Activated CD4-positive, alpha-beta T cell treated with anti-CD3 and anti-CD28 coated beads, Interleukin-2, amount 50 U/mL, for 1 hour (primary cell): ENCODE measurements at regions not wholly inside any gene's neighbourhood (a gene's known extent, or its start where the extent isn't known, plus 50 kb on each side); places are given as distances from the start of the nearest gene placed in this dataset.

Experiments used
- DNase-seq: peaks from one replicate; pipeline ENCODE4 v3.0.0-alpha.2; 2020

DNA sequence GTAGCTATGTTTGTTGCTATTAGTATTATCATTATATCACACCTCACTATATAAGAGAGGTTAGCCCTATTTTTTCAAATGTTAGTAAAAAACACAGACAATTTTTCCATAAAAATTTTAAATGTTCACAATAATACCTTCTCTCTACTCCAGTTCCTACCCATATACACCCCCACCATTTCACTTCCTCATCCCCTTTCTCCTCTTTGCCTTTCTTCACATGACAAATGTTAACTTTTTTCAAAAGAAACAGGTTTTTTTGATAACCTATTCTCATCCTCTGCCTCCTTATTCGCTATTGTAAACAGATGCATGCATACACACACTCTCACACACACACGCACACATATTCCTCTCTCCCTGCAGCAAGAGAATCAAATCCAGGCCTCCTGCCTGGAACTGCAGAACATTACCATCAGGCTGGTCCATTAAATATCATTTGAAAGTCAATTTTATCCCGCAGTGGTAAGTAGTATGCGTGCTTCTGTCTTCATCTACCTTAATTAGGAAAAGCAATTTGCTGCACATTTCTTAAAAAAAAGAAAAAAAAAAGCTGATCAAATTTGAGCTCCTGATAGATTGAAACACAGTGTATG is 55.5 kb downstream of the MID1IP1 start:
- DNase-seq, result no peak

DNA sequence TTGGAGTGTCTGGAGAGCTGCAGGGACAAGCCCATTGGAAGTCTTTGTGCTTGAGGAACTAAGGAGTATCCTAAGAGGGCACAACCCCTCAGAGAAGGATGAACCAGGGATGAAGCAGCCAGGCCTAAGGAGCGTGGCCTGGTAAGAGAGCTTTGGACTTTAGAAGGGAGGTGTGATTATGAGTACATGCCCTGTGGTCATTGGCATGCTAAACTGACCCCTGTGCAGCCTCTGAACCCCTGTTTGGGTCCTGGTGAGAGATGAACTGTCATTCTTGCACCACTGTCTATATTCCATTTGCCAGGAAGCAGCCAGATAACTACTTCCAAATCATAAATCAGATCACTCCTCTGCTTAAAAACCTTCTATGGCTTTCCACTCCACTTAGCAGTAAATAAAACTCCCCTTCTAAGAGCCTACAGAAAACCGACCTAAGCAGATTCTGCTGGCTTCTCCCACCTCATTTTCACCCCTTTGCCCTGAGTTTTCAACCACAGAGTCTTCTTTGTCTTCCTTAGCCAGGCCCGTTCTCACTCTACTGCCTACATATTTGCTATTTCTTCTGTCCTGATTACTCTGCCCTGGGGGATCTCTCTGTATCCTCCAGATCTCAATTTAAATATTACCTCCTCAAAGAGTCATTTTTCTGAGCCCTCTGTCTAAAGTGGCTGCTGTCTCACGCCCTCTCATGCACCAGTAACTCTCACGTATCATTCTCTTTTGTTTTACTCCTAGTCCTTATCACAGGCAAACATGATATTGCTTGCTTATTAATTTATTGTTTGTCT is 56.7 kb downstream of the MID1IP1 start:
- DNase-seq, result no peak

DNA sequence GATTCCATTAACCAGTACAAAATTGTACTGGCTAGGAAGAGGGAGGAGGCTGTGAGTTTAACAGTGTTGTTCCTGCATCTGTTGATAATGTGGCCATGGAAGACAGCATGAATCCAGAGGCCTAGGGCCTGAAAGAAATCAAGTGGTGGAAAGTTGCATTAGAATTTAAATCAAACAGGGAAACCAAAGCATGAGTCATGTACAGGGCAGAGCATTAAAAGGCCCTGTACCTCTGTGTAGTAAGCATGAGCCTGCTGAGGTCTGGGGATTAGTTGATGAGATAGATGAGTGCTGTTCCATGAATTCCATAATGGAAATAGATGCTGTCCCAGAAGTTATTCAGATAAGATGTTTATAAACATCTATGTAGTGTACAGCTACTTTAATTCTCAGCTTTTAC is 58.3 kb downstream of the MID1IP1 start:
- DNase-seq, result no peak

DNA sequence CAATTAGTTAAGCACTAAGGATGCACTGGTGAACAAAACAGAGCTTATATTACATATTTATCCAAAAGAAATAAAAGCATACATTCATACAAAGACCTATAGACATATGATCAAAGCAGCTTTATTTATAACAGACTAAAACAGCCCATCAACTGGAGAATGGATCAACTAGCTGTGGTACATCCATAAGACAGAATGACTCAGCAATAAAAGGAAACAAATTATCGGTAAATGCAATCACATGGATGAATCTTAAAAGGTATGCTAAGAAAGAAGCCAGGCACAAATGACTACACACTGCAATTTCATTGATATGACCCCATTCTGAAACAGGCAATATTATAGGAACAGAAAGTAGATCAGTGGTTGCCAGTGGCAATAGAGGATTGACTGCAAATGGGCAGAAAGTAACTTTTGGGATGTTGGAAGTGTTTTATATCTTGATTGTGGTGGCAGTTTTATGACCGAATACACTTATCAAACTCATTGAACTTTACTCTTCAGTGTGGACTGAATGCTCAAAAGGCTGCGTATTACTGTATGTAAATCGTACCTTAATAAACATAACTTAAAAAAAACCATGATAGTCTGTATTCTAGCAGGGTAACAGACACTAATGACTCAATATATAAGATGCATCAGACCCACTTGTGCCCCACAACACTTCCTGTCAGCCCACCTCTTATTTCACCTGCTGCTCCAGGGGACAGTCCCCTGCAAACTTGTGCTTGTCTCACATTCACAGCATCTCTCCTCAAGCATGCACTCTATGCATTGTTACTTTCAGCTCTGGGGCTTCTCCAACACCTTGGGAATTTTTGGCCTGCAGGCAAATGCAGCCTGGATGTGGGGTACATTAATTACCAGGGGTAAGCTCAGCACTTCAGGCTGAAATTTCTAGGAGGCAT is 59.1 kb downstream of the MID1IP1 start:
- DNase-seq, result no peak

DNA sequence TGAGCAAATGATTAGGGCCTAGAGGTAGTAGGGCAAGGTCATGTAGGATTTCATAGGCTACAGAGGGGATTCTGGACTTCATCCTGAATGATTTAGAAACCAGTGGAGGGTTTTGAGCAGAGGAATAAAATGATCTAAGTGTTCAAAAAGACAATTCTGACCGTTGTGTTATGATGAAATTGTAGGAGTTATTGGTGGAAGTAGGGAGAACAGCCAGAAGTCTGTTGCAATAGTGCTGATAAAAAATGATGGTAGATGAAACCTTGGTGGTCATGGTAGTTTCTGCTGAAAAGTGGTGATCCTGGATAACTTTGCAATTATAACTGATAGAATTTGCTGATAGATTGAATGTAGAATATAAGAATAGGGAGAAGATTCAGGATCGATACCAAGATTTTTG is 60.2 kb downstream of the MID1IP1 start:
- DNase-seq, result no peak

DNA sequence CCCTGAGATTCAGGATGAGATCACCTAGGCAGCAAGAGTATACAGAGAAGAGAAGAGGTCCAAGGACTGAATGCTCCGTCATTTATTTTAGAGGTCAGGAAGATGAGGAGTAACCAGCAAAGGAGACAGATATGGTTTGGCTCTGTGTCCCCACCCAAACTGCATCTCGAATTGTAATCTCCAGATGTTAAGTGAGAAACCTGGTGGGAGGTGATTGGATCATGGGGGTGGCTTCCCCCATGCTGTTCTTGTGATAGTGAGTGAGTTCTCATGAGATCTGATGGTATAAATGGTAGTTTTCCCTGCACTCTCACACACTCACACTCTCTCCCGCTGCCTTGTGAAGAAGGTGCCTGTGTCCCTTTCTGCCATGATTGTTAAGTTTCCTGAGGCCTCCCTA is 60.8 kb downstream of the MID1IP1 start:
- DNase-seq, result no peak

DNA sequence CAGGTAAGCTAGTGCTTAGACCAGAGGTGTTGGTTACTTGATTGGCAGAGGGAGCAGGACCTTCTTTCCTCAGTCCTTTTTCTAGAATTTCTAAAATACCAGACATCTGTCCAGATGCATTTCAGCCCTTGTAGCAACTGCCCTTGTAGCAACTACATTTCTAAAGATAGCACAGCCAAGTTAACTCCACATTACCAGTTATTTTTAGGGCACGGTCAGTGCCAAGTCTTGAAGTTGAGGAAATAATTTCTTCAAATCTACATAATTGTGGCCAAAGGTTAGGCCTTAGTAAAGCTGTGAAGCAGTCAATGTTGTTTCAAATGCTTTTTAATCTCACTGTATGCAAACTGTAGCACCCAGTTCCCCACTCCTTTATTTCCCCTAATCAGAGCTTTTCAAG is 62.9 kb downstream of the MID1IP1 start:
- no peak for DNase-seq

DNA sequence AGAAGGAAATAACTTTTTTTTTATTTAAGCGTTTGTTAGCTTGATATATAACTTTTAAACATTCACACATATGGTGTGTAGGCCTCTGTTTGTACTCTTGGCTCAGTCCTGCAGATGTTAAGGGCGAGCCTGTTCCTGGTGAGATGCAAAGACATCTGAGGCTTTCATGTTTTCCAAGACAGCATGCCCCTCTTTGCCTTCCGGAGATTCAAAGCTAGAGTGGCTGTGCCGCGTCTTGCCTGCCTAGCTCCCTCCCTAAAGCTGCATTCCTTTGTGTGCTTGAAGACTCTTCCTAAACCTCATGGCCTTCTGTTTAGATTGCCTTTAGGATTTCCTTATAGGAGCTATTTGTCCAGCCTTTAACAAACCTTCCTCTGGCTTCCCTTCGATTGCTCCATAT is 67.1 kb downstream of the MID1IP1 start:
- no peak for DNase-seq

DNA sequence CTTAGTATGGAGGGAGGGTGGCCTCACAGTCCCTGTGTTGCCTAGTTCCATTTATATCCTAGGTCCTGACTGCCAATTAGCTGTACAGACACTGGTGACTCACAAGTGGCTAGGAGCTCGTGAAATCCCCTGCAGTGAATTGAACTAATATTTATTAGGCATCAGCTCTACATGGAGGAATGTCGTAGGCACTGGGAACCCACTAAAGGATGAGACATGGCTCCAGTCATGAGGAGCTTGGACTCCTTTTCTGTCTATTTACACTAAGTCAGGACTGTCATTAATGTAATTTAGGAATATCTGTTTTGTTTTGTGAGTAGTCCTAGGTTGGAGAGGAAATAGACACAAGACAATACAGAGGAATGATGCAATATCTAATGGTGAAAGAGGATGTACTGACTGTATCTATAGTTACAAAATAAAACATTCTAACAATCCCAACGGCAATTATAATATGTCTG is 67.7 kb downstream of the MID1IP1 start:
- DNase-seq, result no peak

DNA sequence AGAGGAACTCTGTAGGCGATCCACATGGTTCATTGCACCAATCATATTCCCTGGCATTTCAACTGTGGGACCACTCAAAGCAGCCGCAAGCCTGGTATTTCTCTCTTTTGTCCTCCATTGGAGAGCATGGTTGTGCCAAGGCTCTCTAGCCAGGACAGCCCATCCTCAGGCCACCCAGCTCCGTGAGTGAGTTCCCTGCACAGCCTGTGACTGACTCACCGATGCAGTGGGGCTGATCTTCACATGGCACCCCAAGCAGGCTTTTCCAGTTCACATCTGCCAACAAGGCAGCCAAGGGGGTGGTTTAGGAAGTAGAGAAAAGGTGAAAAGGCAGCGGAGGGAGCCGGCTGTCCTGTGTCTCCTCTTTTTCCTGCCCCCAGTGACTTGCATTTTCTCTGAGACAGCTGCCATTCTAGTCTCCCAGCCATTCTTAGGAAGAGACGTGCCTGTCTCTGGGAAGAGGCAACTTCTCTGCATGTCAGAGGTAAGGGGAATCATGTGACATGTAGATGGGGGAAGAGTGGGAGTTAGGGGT is 69.2 kb downstream of the MID1IP1 start:
- DNase-seq, result no peak

DNA sequence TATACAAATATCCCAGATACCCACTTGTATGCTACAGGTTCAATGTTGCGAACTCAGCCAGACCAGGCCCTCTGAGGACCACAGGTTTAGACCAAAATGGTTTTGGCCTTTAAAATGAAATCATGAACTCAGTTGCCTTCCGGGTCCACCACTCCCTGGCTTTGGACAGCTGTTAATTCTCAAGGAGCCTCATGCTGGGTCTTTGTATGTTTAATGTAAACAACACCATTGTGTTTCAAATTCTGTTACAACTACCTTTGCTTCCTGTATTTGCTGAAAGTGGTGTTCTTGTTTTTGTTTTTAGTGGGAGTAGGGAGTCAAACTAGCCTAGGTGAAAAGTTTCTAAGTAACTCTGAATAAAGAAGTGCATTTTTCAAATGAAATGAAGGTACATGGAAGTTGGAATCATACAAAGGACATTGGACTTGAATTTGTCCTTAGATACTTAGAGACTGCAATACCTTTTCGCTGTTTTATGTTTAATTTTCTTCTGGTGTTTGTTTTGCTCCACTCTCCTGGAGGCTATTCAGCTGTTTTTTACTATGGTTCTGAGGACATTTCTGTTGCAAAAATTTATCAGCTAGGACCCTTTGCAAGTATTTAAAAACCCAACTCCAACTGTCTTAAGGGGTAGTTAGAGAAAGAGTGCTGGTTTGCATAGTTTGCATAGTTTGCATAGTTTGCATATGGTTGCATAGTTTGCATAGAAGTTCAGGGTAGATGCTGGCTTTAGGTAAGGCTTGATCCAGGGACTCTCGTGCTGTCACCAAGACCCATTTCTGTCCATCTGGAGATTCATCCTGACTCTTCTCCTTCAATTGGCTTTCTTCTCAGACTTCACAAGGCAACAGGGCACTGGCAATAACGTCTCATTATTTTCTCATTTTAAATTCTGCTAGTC is 70.1 kb downstream of the MID1IP1 start:
- no peak for DNase-seq

DNA sequence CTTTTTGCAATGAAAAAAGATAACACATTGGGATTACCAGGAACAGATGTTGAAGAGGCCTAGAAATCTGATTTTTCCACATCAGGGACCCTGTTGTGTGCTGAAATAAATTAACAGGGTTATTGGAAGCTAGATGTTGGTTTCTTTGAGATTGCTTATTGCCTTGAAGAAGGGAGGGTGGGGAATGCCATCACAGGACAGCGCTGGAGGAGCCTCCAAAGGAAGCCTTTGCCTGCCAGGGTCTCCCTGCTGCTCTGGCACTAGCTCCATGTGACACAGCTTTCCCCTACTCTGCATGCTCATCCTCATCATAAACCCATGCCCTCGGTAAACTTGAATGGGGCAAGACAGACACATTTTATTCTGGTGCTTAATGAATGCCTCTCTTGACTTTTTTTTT is 76.1 kb downstream of the MID1IP1 start:
- no peak for DNase-seq

DNA sequence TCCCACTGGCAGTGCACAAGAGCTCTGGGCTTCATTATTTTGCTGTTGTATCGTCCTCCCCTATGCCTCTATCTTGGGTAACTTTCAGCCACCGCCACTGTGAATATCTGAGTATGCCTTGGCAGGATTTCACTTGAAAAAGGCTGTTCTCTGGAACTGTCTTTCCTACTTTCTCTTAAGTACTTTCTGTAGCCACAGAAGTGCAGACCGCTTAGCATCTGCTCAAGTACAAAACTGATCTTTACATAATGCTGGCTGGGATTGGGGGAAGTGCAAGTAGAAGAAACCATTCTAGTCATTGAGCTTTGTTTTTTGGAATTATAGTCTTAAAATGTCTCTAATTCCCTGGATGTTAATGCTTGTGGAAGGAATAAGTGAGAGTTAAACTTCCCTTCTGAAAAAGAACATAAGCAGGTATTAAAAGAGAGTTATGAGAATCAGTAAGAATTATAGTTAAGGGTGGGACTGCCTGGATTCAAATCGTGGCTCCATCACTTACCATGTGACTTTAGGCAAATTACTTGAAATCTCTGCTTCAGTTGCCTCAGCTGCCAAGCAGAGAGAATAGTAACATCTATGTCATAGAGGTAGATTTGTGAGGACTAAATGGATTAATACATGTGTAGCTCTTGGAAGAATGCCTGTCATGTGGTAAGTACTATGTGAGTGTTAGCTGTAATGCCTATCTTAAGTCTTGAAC is 77.5 kb downstream of the MID1IP1 start:
- no peak for DNase-seq

DNA sequence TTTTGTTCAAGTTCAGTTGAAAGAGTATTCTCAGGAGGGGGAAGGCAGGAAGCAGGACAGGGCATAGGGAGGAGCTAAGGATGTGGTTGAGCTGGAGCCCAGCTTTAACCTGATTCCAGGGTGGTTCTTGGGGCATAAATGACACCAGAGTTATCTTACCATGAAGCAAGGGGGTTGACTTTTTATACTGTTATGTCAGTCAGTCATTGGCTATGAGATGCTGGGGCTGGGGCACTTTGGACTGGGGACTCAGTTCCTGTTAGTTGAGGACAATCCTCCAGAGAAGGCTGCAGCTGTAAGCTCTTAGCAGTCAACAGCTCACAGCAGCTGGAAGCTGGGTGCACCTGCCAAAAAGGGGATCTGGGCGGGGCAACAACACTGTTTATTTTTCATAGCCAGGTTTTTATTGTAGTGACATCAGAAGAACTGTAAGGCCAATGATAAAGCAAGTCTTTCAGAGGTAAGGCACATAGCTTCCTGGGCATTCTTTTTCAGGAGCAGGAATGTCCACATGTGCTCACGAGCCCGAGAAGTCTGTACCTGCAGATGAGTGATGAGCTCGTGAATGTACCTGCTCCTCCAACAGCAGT is 78.5 kb downstream of the MID1IP1 start:
- no peak for DNase-seq

DNA sequence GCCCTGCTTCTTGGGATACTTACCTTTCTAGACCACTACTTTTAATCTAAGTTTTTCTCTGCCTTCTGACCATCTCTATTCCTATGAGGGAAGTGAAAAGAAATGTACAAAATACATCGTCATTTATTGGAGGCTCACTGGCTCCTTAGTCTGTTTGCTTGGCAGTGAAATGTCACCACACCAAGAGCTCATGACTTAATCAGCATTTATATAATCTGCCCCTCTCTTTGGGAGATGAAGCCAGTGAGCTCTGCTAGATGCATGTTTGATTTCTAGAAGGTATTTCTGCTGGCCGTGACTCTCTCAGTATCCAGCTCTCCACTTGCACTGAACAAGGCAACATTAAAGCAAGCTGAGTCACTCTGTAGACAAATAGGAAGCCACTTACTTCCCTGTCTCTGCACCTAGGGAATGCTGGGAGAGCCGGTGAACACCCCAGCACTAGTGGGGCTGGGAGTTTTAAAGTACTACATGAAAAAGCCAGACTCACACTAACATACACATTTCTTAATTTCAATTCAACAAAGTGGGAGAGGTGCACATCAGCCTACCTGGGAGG is 79.1 kb downstream of the MID1IP1 start:
- DNase-seq, result no peak

DNA sequence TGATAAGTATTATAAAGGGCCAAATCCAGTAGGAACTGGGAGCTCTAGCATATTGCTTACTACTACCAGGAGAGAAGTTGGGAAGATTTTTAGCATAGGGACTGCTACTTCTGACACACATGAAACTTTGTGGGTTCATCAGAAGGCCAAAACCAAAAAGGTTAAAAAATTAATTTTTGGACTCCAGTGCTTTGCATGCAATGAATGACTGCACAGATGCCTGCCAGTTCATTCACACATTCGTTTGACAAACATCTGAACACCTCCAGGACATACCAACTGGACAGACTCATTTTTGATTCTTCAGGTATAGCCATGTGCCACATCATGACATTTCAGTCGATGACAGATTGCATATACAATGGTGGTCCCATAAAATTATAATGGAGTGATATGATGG is 79.8 kb downstream of the MID1IP1 start:
- no peak for DNase-seq

DNA sequence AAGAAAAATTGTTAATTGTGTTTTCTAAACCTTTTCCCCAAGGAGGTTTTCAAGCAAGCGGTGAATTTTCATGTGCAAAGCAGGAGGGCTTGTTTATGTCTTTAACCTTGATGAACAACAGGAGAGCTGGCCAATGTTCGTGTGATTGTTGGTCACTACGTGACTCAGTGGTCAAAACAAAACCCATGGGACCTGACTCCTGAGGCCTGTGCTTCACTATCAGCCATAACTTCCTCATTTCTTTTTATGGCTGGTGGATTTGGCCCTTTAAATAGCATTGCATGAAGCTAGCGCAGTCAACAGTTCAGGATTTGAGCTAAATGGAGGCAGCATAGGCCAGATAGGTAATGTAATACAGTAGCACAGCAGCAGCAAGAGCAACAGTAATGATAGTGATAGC is 80.5 kb downstream of the MID1IP1 start:
- no peak for DNase-seq

DNA sequence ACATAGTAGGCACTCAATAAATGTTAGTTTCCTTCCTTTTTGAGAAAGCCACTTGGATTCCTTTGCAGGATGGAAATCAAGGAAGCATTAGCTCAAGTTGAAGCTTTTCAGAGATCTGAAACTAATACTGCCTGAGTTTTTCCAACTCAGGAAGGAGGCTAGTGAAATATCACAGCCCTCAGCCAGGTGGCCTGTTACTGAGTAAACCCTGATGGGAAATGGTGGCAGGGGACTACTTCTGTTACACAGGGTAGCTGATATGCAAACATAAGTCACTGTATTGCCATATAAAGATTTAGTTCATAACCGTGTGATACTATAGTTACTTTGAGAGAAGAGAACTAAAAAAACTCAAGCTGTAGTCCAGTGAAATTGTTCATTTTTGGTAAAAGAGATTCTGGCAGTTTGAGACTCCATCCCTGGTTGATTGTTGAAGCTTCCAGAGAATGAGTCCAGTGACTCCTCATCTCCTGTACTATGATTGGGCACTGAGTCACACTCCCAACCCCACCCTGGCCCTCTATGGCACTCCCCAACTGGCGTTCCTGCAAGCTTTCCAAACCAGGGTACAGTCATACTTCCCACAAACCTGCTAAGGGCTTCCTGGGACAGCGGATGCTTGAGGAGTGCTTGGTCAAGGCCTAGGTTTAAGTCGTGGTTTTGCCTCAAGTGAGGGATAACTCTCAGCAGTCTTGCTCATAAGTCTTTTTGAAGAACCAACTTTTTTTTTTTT is 81.8 kb downstream of the MID1IP1 start:
- DNase-seq, result no peak

DNA sequence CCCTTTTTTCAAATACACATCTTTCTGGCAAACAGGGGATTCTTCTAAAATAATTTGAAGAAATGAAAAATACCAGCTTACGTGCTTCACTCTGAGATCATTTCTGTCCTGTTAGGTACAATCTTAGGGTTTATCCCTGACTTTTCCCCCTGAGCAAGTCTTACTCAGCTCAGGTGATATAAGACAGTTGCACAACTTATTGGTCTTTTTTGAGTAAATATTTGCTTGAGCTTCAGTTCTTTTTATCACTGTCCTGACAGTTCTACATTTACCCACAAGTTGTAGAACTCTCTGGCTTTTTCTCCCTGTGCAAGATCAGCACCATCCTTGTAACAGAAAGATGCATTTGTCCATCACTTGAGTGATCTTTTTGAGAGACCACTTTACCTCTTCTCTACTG is 84.9 kb downstream of the MID1IP1 start:
- no peak for DNase-seq

DNA sequence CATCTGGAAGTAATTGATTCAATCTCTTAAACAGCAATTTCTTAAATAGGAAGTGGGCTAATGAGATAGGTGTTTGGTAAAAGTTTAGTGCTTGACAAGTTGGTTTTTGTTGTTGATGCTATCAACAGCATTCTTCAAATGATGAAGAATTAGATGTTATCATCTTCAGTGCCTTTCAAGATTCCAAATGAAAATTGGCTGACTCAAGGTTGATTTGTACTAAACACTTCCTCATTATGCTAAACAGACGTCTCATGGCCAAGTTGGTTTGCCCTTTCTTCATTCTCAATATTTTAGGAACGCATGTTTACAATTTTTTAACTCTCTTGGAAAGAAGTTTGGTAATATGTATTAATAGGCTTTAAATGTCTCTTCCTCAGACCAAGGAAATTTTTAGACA is 86.0 kb downstream of the MID1IP1 start:
- DNase-seq, result no peak
